ENCODE measurements at regions not wholly inside any gene's neighbourhood (a gene's known extent, or its start where the extent isn't known, plus 50 kb on each side); places are given as distances from the start of the nearest gene placed in this dataset.

DNA sequence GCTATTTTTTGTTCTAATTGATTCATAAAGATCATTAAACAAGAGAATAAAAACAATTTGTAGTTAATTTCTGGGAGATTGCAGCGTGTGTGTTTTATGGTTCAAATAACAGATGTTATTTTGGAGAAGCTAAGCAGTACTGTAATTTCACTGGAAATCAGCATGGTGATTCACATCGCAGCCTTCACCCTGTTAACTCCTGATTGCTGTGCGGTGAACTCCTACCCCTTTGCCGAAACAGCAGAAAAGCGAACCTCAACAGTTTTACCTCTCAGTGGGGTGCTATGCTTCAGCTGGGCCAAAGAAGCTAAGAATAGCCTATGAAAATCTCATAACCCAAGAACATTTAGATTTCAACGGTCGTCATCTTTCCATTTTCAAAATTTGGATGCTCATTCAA is 441.5 kb upstream of the RARB start (continued):
- TF ChIP-seq, protein P1, sequence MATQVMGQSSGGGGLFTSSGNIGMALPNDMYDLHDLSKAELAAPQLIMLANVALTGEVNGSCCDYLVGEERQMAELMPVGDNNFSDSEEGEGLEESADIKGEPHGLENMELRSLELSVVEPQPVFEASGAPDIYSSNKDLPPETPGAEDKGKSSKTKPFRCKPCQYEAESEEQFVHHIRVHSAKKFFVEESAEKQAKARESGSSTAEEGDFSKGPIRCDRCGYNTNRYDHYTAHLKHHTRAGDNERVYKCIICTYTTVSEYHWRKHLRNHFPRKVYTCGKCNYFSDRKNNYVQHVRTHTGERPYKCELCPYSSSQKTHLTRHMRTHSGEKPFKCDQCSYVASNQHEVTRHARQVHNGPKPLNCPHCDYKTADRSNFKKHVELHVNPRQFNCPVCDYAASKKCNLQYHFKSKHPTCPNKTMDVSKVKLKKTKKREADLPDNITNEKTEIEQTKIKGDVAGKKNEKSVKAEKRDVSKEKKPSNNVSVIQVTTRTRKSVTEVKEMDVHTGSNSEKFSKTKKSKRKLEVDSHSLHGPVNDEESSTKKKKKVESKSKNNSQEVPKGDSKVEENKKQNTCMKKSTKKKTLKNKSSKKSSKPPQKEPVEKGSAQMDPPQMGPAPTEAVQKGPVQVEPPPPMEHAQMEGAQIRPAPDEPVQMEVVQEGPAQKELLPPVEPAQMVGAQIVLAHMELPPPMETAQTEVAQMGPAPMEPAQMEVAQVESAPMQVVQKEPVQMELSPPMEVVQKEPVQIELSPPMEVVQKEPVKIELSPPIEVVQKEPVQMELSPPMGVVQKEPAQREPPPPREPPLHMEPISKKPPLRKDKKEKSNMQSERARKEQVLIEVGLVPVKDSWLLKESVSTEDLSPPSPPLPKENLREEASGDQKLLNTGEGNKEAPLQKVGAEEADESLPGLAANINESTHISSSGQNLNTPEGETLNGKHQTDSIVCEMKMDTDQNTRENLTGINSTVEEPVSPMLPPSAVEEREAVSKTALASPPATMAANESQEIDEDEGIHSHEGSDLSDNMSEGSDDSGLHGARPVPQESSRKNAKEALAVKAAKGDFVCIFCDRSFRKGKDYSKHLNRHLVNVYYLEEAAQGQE (IDR thresholded peaks at IDR 0.05; ENCODE audit: unreplicated experiment) = no peak
- TF ChIP-seq JUNB (IDR thresholded peaks at IDR 0.05; ENCODE audit: unreplicated experiment) = no peak
- TF ChIP-seq, protein P2, sequence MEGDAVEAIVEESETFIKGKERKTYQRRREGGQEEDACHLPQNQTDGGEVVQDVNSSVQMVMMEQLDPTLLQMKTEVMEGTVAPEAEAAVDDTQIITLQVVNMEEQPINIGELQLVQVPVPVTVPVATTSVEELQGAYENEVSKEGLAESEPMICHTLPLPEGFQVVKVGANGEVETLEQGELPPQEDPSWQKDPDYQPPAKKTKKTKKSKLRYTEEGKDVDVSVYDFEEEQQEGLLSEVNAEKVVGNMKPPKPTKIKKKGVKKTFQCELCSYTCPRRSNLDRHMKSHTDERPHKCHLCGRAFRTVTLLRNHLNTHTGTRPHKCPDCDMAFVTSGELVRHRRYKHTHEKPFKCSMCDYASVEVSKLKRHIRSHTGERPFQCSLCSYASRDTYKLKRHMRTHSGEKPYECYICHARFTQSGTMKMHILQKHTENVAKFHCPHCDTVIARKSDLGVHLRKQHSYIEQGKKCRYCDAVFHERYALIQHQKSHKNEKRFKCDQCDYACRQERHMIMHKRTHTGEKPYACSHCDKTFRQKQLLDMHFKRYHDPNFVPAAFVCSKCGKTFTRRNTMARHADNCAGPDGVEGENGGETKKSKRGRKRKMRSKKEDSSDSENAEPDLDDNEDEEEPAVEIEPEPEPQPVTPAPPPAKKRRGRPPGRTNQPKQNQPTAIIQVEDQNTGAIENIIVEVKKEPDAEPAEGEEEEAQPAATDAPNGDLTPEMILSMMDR (conservative IDR thresholded peaks at IDR 0.05; ENCODE audit: low read depth in 2 of 2) = no peak
- TF ChIP-seq EZH2 (IDR thresholded peaks at IDR 0.05; ENCODE audit: low read depth, unreplicated experiment) = no peak
- TF ChIP-seq, protein P3, sequence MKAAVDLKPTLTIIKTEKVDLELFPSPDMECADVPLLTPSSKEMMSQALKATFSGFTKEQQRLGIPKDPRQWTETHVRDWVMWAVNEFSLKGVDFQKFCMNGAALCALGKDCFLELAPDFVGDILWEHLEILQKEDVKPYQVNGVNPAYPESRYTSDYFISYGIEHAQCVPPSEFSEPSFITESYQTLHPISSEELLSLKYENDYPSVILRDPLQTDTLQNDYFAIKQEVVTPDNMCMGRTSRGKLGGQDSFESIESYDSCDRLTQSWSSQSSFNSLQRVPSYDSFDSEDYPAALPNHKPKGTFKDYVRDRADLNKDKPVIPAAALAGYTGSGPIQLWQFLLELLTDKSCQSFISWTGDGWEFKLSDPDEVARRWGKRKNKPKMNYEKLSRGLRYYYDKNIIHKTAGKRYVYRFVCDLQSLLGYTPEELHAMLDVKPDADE (IDR thresholded peaks at IDR 0.05) = no peak
- TF ChIP-seq STAT1 (IDR thresholded peaks at IDR 0.05; ENCODE audit: unreplicated experiment) = no peak
- no peak for TF ChIP-seq POLR2AphosphoS5 (IDR thresholded peaks at IDR 0.05; ENCODE audit: low read depth)

DNA sequence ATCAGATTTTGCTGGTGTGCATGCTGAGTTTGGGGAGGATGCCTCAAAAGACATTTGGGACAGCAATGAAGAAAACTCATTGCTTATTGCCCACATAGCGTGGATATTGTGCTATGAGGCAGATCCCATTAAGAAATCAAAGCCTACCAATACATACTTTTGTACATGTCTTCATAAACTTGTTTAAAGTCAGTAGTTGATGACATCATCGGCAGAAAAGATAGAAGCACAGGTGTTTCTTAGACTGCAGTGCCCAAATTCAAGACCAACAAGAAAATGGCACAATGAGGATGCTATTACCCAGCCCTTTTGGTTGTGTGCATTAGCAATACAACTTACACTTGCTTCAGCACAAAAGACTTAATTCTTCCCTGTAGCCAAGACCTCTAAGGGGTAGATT is 428.7 kb upstream of the RARB start:
- Histone ChIP-seq H4K20me1 (replicated peaks; ENCODE audit: insufficient read depth) (no peaks in the 10 kb centered on the region), H3K36me3 (ENCODE audit: insufficient read depth) (no peaks in the 10 kb centered on the region), H2AFZ (no peak overlapping the region), H3K27ac (ENCODE audit: low read depth) (no peak overlapping the region), H3K4me3 (no peak overlapping the region), H3K9me2 (ENCODE audit: insufficient read depth) (no peaks in the 10 kb centered on the region), H3K79me2 (replicated peaks; ENCODE audit: insufficient read depth) (no peaks in the 10 kb centered on the region), H3K27me3 (ENCODE audit: insufficient read depth) (no peaks in the 10 kb centered on the region), H3K4me2 (no peak overlapping the region), H3F3A (replicated peaks; ENCODE audit: low read depth) (no peaks in the 10 kb centered on the region), H3K4me1 (ENCODE audit: insufficient read depth) (no peaks in the 10 kb centered on the region)
- no peak overlapping the region for H3K4me3 Mint-ChIP-seq
- H3K27ac Mint-ChIP-seq = no peak overlapping the region
- DNase-seq (ENCODE audit: low spot score) = no peak
- H3K4me1 Mint-ChIP-seq = peaks cover 3% of the 10 kb centered on the region; the same call in 1 of the 3 replicates
- H3K27me3 Mint-ChIP-seq (ENCODE audit: insufficient read depth, low read depth, poor library complexity) = peaks cover 1% of the 10 kb centered on the region
- ATAC-seq = no peak
- H3K36me3 Mint-ChIP-seq (ENCODE audit: low read depth) = no peaks in the 10 kb centered on the region
- no peaks in the 10 kb centered on the region for H3K9me3 Mint-ChIP-seq
- TF ChIP-seq, protein P1 (IDR thresholded peaks at IDR 0.05; ENCODE audit: unreplicated experiment) = no peak
- TF ChIP-seq CREB1 (CRISPR knock-in tag; IDR thresholded peaks at IDR 0.05; ENCODE audit: low read depth) (no peak), NANOG (IDR thresholded peaks at IDR 0.05; ENCODE audit: borderline replicate concordance) (no peak), ZNF114 (CRISPR knock-in tag; IDR thresholded peaks at IDR 0.05) (no peak), EZH2 (IDR thresholded peaks at IDR 0.05; ENCODE audit: low read depth, unreplicated experiment) (no peak), EZH2phosphoT487 (IDR thresholded peaks at IDR 0.05; ENCODE audit: unreplicated experiment) (no peak), ZNF331 (CRISPR knock-in tag; IDR thresholded peaks at IDR 0.05; ENCODE audit: low read depth) (no peak), POLR2AphosphoS5 (IDR thresholded peaks at IDR 0.05; ENCODE audit: low read depth) (no peak)
- TF ChIP-seq, protein P2 (conservative IDR thresholded peaks at IDR 0.05; ENCODE audit: low read depth in 2 of 2) = no peak
